CD4-positive, alpha-beta T cell (primary cell): ENCODE measurements at regions not wholly inside any gene's neighbourhood (a gene's known extent, or its start where the extent isn't known, plus 50 kb on each side); places are given as distances from the start of the nearest gene placed in this dataset.

Experiments
- ATAC-seq: fragments of 200-7000 bp; cut with Tn5 transposase; one replicate; pipeline ENCODE4 v1.10.0; 2022; ENCODE audit warnings: mild to moderate bottlenecking; ENCODE audit not compliant: poor library complexity
- CTCF ChIA-PET: fragments of 350-600 bp; sonication (Branson Sonifier 250); formaldehyde crosslinking; loops from one replicate; lab custom pipeline; 2021; ENCODE audit warnings: antibody characterized with exemption, inconsistent platforms; lab: Charles Lee
- POLR2A ChIA-PET: fragments of 350-600 bp; sonication (Branson Sonifier 250); formaldehyde crosslinking; loops from one replicate; lab custom pipeline; 2021; ENCODE audit warnings: antibody characterized with exemption, inconsistent platforms; lab: Charles Lee
- DNase-seq, 14 experiments: peaks; one replicate each; pipeline ENCODE4 v3.0.0-alpha.2; 2013 to 2020; ENCODE audit warnings: mixed read lengths in 2 of 14
- H3K27ac ChIP-seq, 2 donors: one replicate each; pipeline versions ENCODE4 v1.5.1 to v1.7.0; 2013; ENCODE audit warnings: low read length in 2 of 2, low read depth in 1 of 2, mild to moderate bottlenecking in 1 of 2
- H3K27me3 ChIP-seq, 2 experiments: 1 replicate in 1 of 2; 2 replicates in 1 of 2; pipeline versions ENCODE4 v1.6.1 to v1.7.0; 2013; ENCODE audit warnings: low read length in 2 of 2, control low read depth in 1 of 2, mild to moderate bottlenecking in 1 of 2, moderate library complexity in 1 of 2; ENCODE audit not compliant: insufficient read depth in 2 of 2, control insufficient read depth in 1 of 2
- H3K36me3 ChIP-seq: one replicate; pipeline ENCODE4 v1.6.1; 2013; ENCODE audit warnings: low read length, control low read depth; ENCODE audit not compliant: insufficient read depth
- H3K4me1 ChIP-seq: one replicate; pipeline ENCODE4 v1.6.1; 2013; ENCODE audit warnings: low read length, control low read depth; ENCODE audit not compliant: insufficient read depth
- H3K4me3 ChIP-seq: one replicate; pipeline ENCODE4 v1.5.1; 2013; ENCODE audit warnings: mild to moderate bottlenecking, low read length, moderate library complexity
- H3K9me3 ChIP-seq, 2 experiments: 1 replicate in 1 of 2; 2 replicates in 1 of 2; pipeline versions ENCODE4 v1.6.1 to v1.7.0; 2013; ENCODE audit warnings: low read length in 2 of 2, mild to moderate bottlenecking in 2 of 2, control low read depth in 1 of 2, moderate library complexity in 1 of 2; ENCODE audit not compliant: control insufficient read depth in 1 of 2, insufficient read depth in 1 of 2
- H3K27ac Mint-ChIP-seq: one replicate; pipeline ENCODE4 v1.8.0; 2020; ENCODE audit warnings: mixed read lengths
- H3K27me3 Mint-ChIP-seq: one replicate; pipeline ENCODE4 v1.8.0; 2021; ENCODE audit warnings: mixed read lengths
- H3K36me3 Mint-ChIP-seq: one replicate; pipeline ENCODE4 v1.8.0; 2021; ENCODE audit warnings: low read depth, mixed read lengths
- H3K4me1 Mint-ChIP-seq: one replicate; pipeline ENCODE4 v1.8.0; 2021; ENCODE audit warnings: low read depth, mixed read lengths
- H3K4me3 Mint-ChIP-seq: one replicate; pipeline ENCODE4 v1.8.0; 2020; ENCODE audit warnings: mild to moderate bottlenecking, mixed read lengths
- H3K9me3 Mint-ChIP-seq: one replicate; pipeline ENCODE4 v1.8.0; 2020; ENCODE audit warnings: mixed read lengths
- intact Hi-C, 2 experiments: fragments of 100-400 bp; cut with DNase I in 1 of 2; cut with micrococcal nuclease in 1 of 2; formaldehyde crosslinking; loops; one replicate each; pipeline versions ENCODE4 v1.15.1 to v1.9.0; 2023 to 2025; cut with DNase I, micrococcal nuclease
- TF ChIP-seq, protein P1 (sequence below): fragments of 200-600 bp; IDR thresholded peaks from one replicate; pipeline ENCODE4 v1.8.0; 2022; ENCODE audit warnings: antibody characterized with exemption, mild to moderate bottlenecking

DNA sequence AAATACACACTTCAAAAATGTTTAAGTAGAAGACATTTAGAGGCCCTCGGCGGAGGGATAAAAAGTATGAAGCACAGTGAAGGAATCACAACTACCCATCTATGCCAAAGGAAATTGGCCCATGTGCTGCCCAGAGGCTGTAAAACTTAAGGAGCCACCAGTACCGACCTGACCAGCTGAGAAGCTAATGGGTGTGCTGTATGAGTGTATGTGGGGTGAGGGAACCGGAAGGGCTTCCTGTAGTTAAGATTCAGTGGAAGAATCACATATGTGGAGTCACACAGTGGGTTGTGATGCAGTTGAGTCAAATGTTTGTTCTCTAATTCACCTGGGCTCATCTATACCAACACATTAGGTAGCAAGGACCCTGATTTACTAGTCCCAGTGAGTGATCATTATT, 516.0 kb upstream of the IL12A start:
- Mint-ChIP-seq H3K27me3 (no peaks in the 10 kb centered on the region), H3K27ac (no peak overlapping the region), H3K9me3 (no peaks in the 10 kb centered on the region), H3K4me3 (no peak overlapping the region), H3K4me1 (no peaks in the 10 kb centered on the region), H3K36me3 (no peaks in the 10 kb centered on the region)
- CTCF ChIA-PET = no interaction called here
- Histone ChIP-seq H3K27ac (no peak overlapping the region), H3K27me3 (no peaks in the 10 kb centered on the region), H3K9me3 (no peaks in the 10 kb centered on the region), H3K36me3 (no peaks in the 10 kb centered on the region), H3K4me3 (no peak overlapping the region), H3K4me1 (no peaks in the 10 kb centered on the region)
- ATAC-seq = no peak
- intact Hi-C loops = no loop called here
- POLR2A ChIA-PET = no interaction called here
- TF ChIP-seq, protein P1, sequence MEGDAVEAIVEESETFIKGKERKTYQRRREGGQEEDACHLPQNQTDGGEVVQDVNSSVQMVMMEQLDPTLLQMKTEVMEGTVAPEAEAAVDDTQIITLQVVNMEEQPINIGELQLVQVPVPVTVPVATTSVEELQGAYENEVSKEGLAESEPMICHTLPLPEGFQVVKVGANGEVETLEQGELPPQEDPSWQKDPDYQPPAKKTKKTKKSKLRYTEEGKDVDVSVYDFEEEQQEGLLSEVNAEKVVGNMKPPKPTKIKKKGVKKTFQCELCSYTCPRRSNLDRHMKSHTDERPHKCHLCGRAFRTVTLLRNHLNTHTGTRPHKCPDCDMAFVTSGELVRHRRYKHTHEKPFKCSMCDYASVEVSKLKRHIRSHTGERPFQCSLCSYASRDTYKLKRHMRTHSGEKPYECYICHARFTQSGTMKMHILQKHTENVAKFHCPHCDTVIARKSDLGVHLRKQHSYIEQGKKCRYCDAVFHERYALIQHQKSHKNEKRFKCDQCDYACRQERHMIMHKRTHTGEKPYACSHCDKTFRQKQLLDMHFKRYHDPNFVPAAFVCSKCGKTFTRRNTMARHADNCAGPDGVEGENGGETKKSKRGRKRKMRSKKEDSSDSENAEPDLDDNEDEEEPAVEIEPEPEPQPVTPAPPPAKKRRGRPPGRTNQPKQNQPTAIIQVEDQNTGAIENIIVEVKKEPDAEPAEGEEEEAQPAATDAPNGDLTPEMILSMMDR = no peak
- DNase-seq = no peak

GRCh38 chr3:159473206-159473605, 515.4 kb upstream of the IL12A start:
- CTCF ChIA-PET = no interaction called here
- Mint-ChIP-seq H3K36me3 (no peaks in the 10 kb centered on the region), H3K27ac (no peak overlapping the region), H3K4me3 (no peak overlapping the region), H3K9me3 (no peaks in the 10 kb centered on the region), H3K27me3 (no peaks in the 10 kb centered on the region), H3K4me1 (no peaks in the 10 kb centered on the region)
- Histone ChIP-seq H3K9me3 (no peaks in the 10 kb centered on the region), H3K4me3 (no peak overlapping the region), H3K27ac (no peak overlapping the region), H3K4me1 (no peaks in the 10 kb centered on the region), H3K36me3 (no peaks in the 10 kb centered on the region), H3K27me3 (no peaks in the 10 kb centered on the region)
- intact Hi-C loops = no loop called here
- TF ChIP-seq, protein P1 = no peak
- no peak for ATAC-seq
- DNase-seq = no peak
- POLR2A ChIA-PET = no interaction called here

DNA sequence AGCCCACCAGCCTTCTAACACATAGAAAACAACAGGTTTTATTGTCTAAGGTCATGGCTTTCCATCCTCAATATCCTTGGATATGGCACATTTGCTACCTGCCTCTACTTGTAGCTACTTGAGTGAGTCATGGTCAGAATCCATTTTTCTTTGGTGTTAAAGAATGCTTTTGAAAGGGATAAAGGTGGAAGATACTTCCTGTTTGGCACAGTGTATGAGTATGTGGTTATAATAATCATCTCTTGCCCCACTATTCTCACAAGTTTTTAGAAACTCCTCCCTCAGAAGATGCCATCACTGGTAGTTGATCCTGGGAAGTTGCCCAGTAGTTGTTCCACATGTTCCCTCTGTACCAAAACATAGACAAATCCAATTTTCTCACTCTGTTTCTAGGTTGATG, 508.6 kb upstream of the IL12A start:
- H3K9me3 Mint-ChIP-seq = no peaks in the 10 kb centered on the region
- no peaks in the 10 kb centered on the region for H3K36me3 Mint-ChIP-seq
- H3K4me3 ChIP-seq = no peak overlapping the region
- H3K27me3 ChIP-seq = no peaks in the 10 kb centered on the region
- ATAC-seq (no peak), DNase-seq (no peak)
- no peak overlapping the region for H3K4me3 Mint-ChIP-seq
- H3K9me3 ChIP-seq = no peaks in the 10 kb centered on the region
- no peak overlapping the region for H3K27ac ChIP-seq
- no peaks in the 10 kb centered on the region for H3K4me1 ChIP-seq
- H3K27me3 Mint-ChIP-seq = no peaks in the 10 kb centered on the region
- intact Hi-C loops = no loop called here
- ChIA-PET CTCF (no interaction called here), POLR2A (no interaction called here)
- H3K27ac Mint-ChIP-seq = no peak overlapping the region
- no peaks in the 10 kb centered on the region for H3K36me3 ChIP-seq
- TF ChIP-seq, protein P1 = no peak
- H3K4me1 Mint-ChIP-seq = no peaks in the 10 kb centered on the region
